GM06990 (cell line): ENCODE measurements at regions not wholly inside any gene's neighbourhood (a gene's known extent, or its start where the extent isn't known, plus 50 kb on each side); places are given as distances from the start of the nearest gene placed in this dataset.

Experiments used
- DNase-seq: peaks from one replicate; pipeline ENCODE4 v3.0.0-alpha.2; 2011; ENCODE audit not compliant: insufficient read length; ENCODE audit errors: extremely low read depth
- H3K27me3 ChIP-seq: replicated peaks from 2 replicates; pipeline ENCODE4 v1.6.0; 2011; ENCODE audit warnings: low read length; ENCODE audit not compliant: control insufficient read depth, insufficient read depth
- H3K36me3 ChIP-seq: 2 replicates; pipeline ENCODE4 v1.5.1; 2011; ENCODE audit warnings: low read length; ENCODE audit not compliant: control insufficient read depth, insufficient read depth
- H3K4me3 ChIP-seq: replicated peaks from 2 replicates; pipeline ENCODE4 v1.5.1; 2011; ENCODE audit warnings: low read depth, mild to moderate bottlenecking, control low read depth, low read length
- TF ChIP-seq, protein P1 (sequence below): IDR thresholded peaks from 2 replicates; pipeline ENCODE4 v1.5.1; 2011; ENCODE audit warnings: low read length, control low read depth, mild to moderate bottlenecking, inconsistent platforms; ENCODE audit not compliant: insufficient read depth, poor library complexity, severe bottlenecking

- TF ChIP-seq, protein P1, sequence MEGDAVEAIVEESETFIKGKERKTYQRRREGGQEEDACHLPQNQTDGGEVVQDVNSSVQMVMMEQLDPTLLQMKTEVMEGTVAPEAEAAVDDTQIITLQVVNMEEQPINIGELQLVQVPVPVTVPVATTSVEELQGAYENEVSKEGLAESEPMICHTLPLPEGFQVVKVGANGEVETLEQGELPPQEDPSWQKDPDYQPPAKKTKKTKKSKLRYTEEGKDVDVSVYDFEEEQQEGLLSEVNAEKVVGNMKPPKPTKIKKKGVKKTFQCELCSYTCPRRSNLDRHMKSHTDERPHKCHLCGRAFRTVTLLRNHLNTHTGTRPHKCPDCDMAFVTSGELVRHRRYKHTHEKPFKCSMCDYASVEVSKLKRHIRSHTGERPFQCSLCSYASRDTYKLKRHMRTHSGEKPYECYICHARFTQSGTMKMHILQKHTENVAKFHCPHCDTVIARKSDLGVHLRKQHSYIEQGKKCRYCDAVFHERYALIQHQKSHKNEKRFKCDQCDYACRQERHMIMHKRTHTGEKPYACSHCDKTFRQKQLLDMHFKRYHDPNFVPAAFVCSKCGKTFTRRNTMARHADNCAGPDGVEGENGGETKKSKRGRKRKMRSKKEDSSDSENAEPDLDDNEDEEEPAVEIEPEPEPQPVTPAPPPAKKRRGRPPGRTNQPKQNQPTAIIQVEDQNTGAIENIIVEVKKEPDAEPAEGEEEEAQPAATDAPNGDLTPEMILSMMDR, result no peak
- no peak overlapping the region for H3K4me3 ChIP-seq
- no peaks in the 10 kb centered on the region for H3K27me3 ChIP-seq
- no peaks in the 10 kb centered on the region for H3K36me3 ChIP-seq
- DNase-seq, result no peak
These were observed 246.0 kb upstream of the ANKRD55 start for GRCh38 chr5:56479126-56479525.

DNA sequence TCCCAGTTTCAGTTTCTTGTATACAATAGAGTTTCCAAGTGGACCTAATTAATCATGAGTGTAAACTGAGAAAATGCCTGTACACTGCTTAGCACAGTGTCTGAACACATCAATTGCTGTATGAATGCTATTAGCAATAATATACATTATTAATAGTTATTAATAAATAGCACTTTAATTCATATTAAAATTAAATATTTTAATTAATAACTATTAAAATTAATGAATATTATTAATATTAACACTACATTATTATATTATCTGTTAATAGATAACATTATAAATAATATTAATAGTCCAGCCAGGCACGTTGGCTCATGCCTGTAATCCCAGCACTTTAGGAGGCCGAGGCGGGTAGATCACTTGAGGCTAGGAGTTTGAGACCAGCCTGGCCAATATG lies 244.9 kb upstream of the ANKRD55 start:
- H3K4me3 ChIP-seq, result no peak overlapping the region
- H3K36me3 ChIP-seq, result no peaks in the 10 kb centered on the region
- TF ChIP-seq, protein P1, result no peak
- H3K27me3 ChIP-seq, result no peaks in the 10 kb centered on the region
- DNase-seq, result no peak

GRCh38 chr5:56476487-56476856 lies 243.3 kb upstream of the ANKRD55 start:
- TF ChIP-seq, protein P1, result no peak
- Histone ChIP-seq H3K27me3 (no peaks in the 10 kb centered on the region), H3K4me3 (no peak overlapping the region), H3K36me3 (no peaks in the 10 kb centered on the region)
- DNase-seq, result no peak

- Histone ChIP-seq H3K36me3 (no peaks in the 10 kb centered on the region), H3K27me3 (no peaks in the 10 kb centered on the region), H3K4me3 (no peak overlapping the region)
- no peak for DNase-seq
- TF ChIP-seq, protein P1, result no peak
These were observed 242.8 kb upstream of the ANKRD55 start for GRCh38 chr5:56475689-56476486.

- no peak overlapping the region for H3K4me3 ChIP-seq
- no peak for DNase-seq
- H3K27me3 ChIP-seq, result no peaks in the 10 kb centered on the region; the same call in 1 of the 2 replicates
- TF ChIP-seq, protein P1, result no peak
- H3K36me3 ChIP-seq, result no peaks in the 10 kb centered on the region
These were observed 238.6 kb upstream of the ANKRD55 start for GRCh38 chr5:56471707-56472106.
